Liver (tissue), 8 donors: ENCODE measurements at regions not wholly inside any gene's neighbourhood (a gene's known extent, or its start where the extent isn't known, plus 50 kb on each side); places are given as distances from the start of the nearest gene placed in this dataset.

Experiments used
- DNase-seq: peaks from one replicate; pipeline ENCODE4 v3.0.0-alpha.2; 2017; ENCODE audit warnings: low spot score
- H3K27ac ChIP-seq, 2 donors: one replicate each; pipeline ENCODE4 v1.7.0; 2013; ENCODE audit warnings: inconsistent platforms in 2 of 2, low read length in 2 of 2, control low read depth in 1 of 2, low read depth in 1 of 2, mild to moderate bottlenecking in 1 of 2
- H3K27me3 ChIP-seq, 4 donors: one replicate each; pipeline versions ENCODE4 v1.6.1 to v1.7.0; 2013; ENCODE audit warnings: low read length in 3 of 4, inconsistent platforms in 1 of 4, mild to moderate bottlenecking in 1 of 4, moderate library complexity in 1 of 4; ENCODE audit not compliant: control insufficient read depth in 4 of 4, insufficient read depth in 4 of 4
- H3K36me3 ChIP-seq, 4 donors: one replicate each; pipeline versions ENCODE4 v1.6.1 to v1.7.0; 2013; ENCODE audit warnings: low read length in 3 of 4, mild to moderate bottlenecking in 3 of 4, low read depth in 1 of 4, moderate library complexity in 1 of 4; ENCODE audit not compliant: control insufficient read depth in 4 of 4, insufficient read depth in 3 of 4
- H3K4me1 ChIP-seq, 4 donors: one replicate each; pipeline versions ENCODE4 v1.6.1 to v1.7.0; 2013; ENCODE audit warnings: low read length in 3 of 4, mild to moderate bottlenecking in 3 of 4, moderate library complexity in 1 of 4; ENCODE audit not compliant: control insufficient read depth in 4 of 4, insufficient read depth in 4 of 4
- H3K4me3 ChIP-seq, 3 donors: one replicate each; pipeline versions ENCODE4 v1.6.1 to v1.7.0; 2013; ENCODE audit warnings: low read length in 3 of 3, control low read depth in 1 of 3, low read depth in 1 of 3, mild to moderate bottlenecking in 1 of 3
- H3K9ac ChIP-seq, 2 donors: one replicate each; pipeline ENCODE4 v1.7.0; 2013; ENCODE audit warnings: low read length in 2 of 2, mild to moderate bottlenecking in 2 of 2, moderate library complexity in 2 of 2, control low read depth in 1 of 2, low read depth in 1 of 2
- H3K9me3 ChIP-seq, 4 donors: one replicate each; pipeline versions ENCODE4 v1.6.1 to v1.7.0; 2013; ENCODE audit warnings: low read length in 3 of 4; ENCODE audit not compliant: control insufficient read depth in 4 of 4
- EGR1 ChIP-seq, 2 donors: IDR thresholded peaks; 2 replicates each; pipeline ENCODE4 v1.6.1; 2016 to 2018; ENCODE audit warnings: antibody characterized with exemption in 2 of 2, low read depth in 2 of 2
- FOXA1 ChIP-seq: IDR thresholded peaks from 2 replicates; pipeline ENCODE4 v1.6.1; 2016; ENCODE audit warnings: antibody characterized with exemption
- FOXA2 ChIP-seq: IDR thresholded peaks from 2 replicates; pipeline ENCODE4 v1.6.1; 2016; ENCODE audit warnings: antibody characterized with exemption
- GABPA ChIP-seq, 2 donors: IDR thresholded peaks in 1 of 2; conservative IDR thresholded peaks in 1 of 2; 2 replicates each; pipeline ENCODE4 v1.6.1; 2016; ENCODE audit warnings: antibody characterized with exemption in 2 of 2, mild to moderate bottlenecking in 1 of 2, moderate library complexity in 1 of 2
- HNF4G ChIP-seq: IDR thresholded peaks from 2 replicates; pipeline ENCODE4 v1.6.1; 2016; ENCODE audit warnings: antibody characterized with exemption
- NR2F2 ChIP-seq: IDR thresholded peaks from 2 replicates; pipeline ENCODE4 v1.6.1; 2016; ENCODE audit warnings: antibody characterized with exemption
- RAD21 ChIP-seq, 2 donors: IDR thresholded peaks; 2 replicates each; pipeline ENCODE4 v1.6.1; 2016; ENCODE audit warnings: antibody characterized with exemption in 2 of 2, mild to moderate bottlenecking in 2 of 2
- REST ChIP-seq: IDR thresholded peaks from 2 replicates; pipeline ENCODE4 v1.6.1; 2016; ENCODE audit warnings: antibody characterized with exemption, mild to moderate bottlenecking
- RXRA ChIP-seq, 2 donors: IDR thresholded peaks; 2 replicates each; pipeline ENCODE4 v1.6.1; 2017 to 2018; ENCODE audit warnings: antibody characterized with exemption in 2 of 2, mild to moderate bottlenecking in 1 of 2
- SP1 ChIP-seq: IDR thresholded peaks from 2 replicates; pipeline ENCODE4 v1.6.1; 2018; ENCODE audit warnings: antibody characterized with exemption, mild to moderate bottlenecking
- TAF1 ChIP-seq: conservative IDR thresholded peaks from 2 replicates; pipeline ENCODE4 v1.6.1; 2016; ENCODE audit warnings: antibody characterized with exemption, mild to moderate bottlenecking
- WGBS: extraction: QIAGEN DNeasy Blood & Tissue Kit; methylation state at CpG from one replicate; pipeline ENCODE4 v1.1.7; 2013; 5-methylcytosine and 5-hydroxymethylcytosine counted together
- TF ChIP-seq, protein P1 (sequence below): IDR thresholded peaks from 2 replicates; pipeline ENCODE4 v1.6.1; 2016; ENCODE audit warnings: antibody characterized with exemption
- TF ChIP-seq, protein P2 (sequence below): IDR thresholded peaks from 2 replicates; pipeline ENCODE4 v1.6.1; 2016; ENCODE audit warnings: antibody characterized with exemption
- TF ChIP-seq, protein P3 (sequence below): fragments of 150-350 bp; IDR thresholded peaks from 2 replicates; pipeline ENCODE4 v1.5.1; 2017; ENCODE audit warnings: improper control_type of control experiment, low read depth, low read length; ENCODE audit not compliant: missing input control
- TF ChIP-seq, protein P4 (sequence below): IDR thresholded peaks from 2 replicates; pipeline ENCODE4 v1.6.1; 2016; ENCODE audit warnings: antibody characterized with exemption
- donor health status: healthy.
- donor health status: healthy.
- donor health status: healthy.
- donor health status: healthy.
- donor health status: healthy.

- TF ChIP-seq REST (no peak), HNF4G (no peak), RXRA (IDR thresholded peaks at IDR 0.05) (no peak), FOXA1 (no peak), FOXA2 (no peak), TAF1 (no peak)
- TF ChIP-seq, protein P1, sequence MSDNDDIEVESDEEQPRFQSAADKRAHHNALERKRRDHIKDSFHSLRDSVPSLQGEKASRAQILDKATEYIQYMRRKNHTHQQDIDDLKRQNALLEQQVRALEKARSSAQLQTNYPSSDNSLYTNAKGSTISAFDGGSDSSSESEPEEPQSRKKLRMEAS = no peak
- TF ChIP-seq, protein P2, sequence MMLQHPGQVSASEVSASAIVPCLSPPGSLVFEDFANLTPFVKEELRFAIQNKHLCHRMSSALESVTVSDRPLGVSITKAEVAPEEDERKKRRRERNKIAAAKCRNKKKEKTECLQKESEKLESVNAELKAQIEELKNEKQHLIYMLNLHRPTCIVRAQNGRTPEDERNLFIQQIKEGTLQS = no peak
These were observed 94.1 kb upstream of the PPP3CA start (continued) for GRCh38 chr4:101441446-101441845.

DNA sequence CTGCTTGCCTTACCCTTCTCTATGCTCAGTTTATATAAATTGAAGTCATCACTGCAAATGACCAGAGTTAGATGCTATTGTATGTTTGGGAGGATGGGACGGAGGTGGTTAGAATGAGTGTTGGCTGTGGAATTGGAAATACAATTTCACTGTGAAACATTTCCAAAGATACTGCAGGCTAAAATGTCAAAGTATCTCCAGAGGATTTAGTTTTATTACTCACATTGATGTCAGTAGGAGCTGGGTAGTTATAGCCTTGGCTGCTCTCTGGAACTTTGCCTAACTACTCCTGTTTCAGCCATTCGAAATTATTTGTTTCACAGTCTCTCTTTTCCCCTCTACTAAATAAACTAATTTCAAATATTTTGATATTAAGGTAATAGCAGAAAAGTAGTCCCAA, 92.6 kb upstream of the PPP3CA start:
- WGBS = 74% methylated on average over 2 of the region's 2 CpGs
- no peak for DNase-seq
- H3K4me1 ChIP-seq = no peaks in the 10 kb centered on the region
- peaks cover 0 to 3% (median 0%) of the 10 kb centered on the region in 4 donors for H3K27me3 ChIP-seq
- H3K36me3 ChIP-seq = no peaks in the 10 kb centered on the region
- TF ChIP-seq TAF1 (no peak), FOXA1 (no peak), RAD21 (IDR thresholded peaks at IDR 0.05) (no peak), NR2F2 (no peak), RXRA (IDR thresholded peaks at IDR 0.05) (no peak)
- TF ChIP-seq, protein P2 = no peak
- TF ChIP-seq, protein P3, sequence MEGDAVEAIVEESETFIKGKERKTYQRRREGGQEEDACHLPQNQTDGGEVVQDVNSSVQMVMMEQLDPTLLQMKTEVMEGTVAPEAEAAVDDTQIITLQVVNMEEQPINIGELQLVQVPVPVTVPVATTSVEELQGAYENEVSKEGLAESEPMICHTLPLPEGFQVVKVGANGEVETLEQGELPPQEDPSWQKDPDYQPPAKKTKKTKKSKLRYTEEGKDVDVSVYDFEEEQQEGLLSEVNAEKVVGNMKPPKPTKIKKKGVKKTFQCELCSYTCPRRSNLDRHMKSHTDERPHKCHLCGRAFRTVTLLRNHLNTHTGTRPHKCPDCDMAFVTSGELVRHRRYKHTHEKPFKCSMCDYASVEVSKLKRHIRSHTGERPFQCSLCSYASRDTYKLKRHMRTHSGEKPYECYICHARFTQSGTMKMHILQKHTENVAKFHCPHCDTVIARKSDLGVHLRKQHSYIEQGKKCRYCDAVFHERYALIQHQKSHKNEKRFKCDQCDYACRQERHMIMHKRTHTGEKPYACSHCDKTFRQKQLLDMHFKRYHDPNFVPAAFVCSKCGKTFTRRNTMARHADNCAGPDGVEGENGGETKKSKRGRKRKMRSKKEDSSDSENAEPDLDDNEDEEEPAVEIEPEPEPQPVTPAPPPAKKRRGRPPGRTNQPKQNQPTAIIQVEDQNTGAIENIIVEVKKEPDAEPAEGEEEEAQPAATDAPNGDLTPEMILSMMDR = no peak
- TF ChIP-seq, protein P4, sequence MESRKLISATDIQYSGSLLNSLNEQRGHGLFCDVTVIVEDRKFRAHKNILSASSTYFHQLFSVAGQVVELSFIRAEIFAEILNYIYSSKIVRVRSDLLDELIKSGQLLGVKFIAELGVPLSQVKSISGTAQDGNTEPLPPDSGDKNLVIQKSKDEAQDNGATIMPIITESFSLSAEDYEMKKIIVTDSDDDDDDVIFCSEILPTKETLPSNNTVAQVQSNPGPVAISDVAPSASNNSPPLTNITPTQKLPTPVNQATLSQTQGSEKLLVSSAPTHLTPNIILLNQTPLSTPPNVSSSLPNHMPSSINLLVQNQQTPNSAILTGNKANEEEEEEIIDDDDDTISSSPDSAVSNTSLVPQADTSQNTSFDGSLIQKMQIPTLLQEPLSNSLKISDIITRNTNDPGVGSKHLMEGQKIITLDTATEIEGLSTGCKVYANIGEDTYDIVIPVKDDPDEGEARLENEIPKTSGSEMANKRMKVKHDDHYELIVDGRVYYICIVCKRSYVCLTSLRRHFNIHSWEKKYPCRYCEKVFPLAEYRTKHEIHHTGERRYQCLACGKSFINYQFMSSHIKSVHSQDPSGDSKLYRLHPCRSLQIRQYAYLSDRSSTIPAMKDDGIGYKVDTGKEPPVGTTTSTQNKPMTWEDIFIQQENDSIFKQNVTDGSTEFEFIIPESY = no peak
- no peak overlapping the region for H3K4me3 ChIP-seq
- no peak overlapping the region for H3K9ac ChIP-seq
- H3K27ac ChIP-seq = no peak overlapping the region
- H3K9me3 ChIP-seq = no peaks in the 10 kb centered on the region

- Histone ChIP-seq H3K27me3 (no peaks in the 10 kb centered on the region), H3K36me3 (no peaks in the 10 kb centered on the region), H3K9me3 (no peaks in the 10 kb centered on the region), H3K9ac (no peak overlapping the region), H3K27ac (no peak overlapping the region), H3K4me3 (no peak overlapping the region), H3K4me1 (no peaks in the 10 kb centered on the region)
- no peak for DNase-seq
- WGBS = 69% methylated on average over 2 of the region's 2 CpGs
- no peak for TF ChIP-seq NR2F2
- TF ChIP-seq, protein P4 = no peak
- TF ChIP-seq, protein P3 = no peak
- TF ChIP-seq, protein P1 = no peak
- TF ChIP-seq, protein P2 = no peak
- no peak for TF ChIP-seq TAF1
- TF ChIP-seq GABPA (IDR thresholded peaks at IDR 0.05 in 1 of 2, conservative IDR thresholded peaks at IDR 0.05 in 1 of 2) = no peak
- no peak for TF ChIP-seq SP1
- no peak for TF ChIP-seq EGR1 (IDR thresholded peaks at IDR 0.05; ENCODE audit: low read depth in 2 of 2)
- no peak for TF ChIP-seq FOXA2
- TF ChIP-seq RXRA (IDR thresholded peaks at IDR 0.05) = no peak
These were observed 74.1 kb upstream of the PPP3CA start for GRCh38 chr4:101421386-101421785.
